A549 (cell line): ENCODE measurements at regions not wholly inside any gene's neighbourhood (a gene's known extent, or its start where the extent isn't known, plus 50 kb on each side); places are given as distances from the start of the nearest gene placed in this dataset.

Experiments
- ATAC-seq, 2 experiments: fragments of 200-7000 bp in 1 of 2; fragments of >200 bp in 1 of 2; cut with Nextera tagmentation in 1 of 2; cut with Tn5 transposase in 1 of 2; 3 replicates each; pipeline versions ENCODE4 v1.8.0 to v1.9.1; 2018 to 2020; ENCODE audit warnings: mild to moderate bottlenecking in 1 of 2, moderate library complexity in 1 of 2
- CTCF ChIA-PET: fragments of 300-600 bp; sonication (Branson Sonifier 250); formaldehyde crosslinking; extraction: SDS; loops from one replicate; lab custom pipeline; 2021; ENCODE audit warnings: antibody characterized with exemption, inconsistent platforms; lab: Yijun Ruan, JAX
- POLR2A ChIA-PET: fragments of 350-600 bp; formaldehyde crosslinking; extraction: SDS; loops from one replicate; lab custom pipeline; 2021; ENCODE audit warnings: antibody characterized with exemption, inconsistent platforms; lab: Yijun Ruan, JAX
- DNase-seq, 2 experiments: peaks; one replicate each; pipeline versions ENCODE4 v3.0.0 to v3.0.0-alpha.2; 2011 to 2016; ENCODE audit warnings: low read depth in 1 of 2, low spot score in 1 of 2
- FAIRE-seq: peaks from 2 replicates; lab custom pipeline; 2011; peaks lifted over from hg19 to GRCh38; lab: Jason Lieb, UNC
- H3K27ac ChIP-seq, 2 experiments: fragments of >200 bp; sonication (Bioruptor Twin); formaldehyde crosslinking; 3 replicates each; pipeline ENCODE4 v1.5.1; 2016 to 2017
- H3K4me1 ChIP-seq: fragments of >200 bp; sonication (Bioruptor Twin); formaldehyde crosslinking; 3 replicates; pipeline ENCODE4 v1.6.1; 2016
- H3K4me2 ChIP-seq: fragments of >200 bp; sonication (Bioruptor Twin); formaldehyde crosslinking; 3 replicates; pipeline ENCODE4 v1.6.1; 2016
- H3K4me3 ChIP-seq: fragments of >200 bp; sonication (Bioruptor Twin); formaldehyde crosslinking; 3 replicates; pipeline ENCODE4 v1.5.1; 2016
- H3K9me3 ChIP-seq: fragments of >200 bp; sonication (Bioruptor Twin); formaldehyde crosslinking; 3 replicates; pipeline ENCODE4 v1.6.1; 2016
- BHLHE40 ChIP-seq: IDR thresholded peaks from 2 replicates; pipeline ENCODE4 v1.6.1; 2012; ENCODE audit warnings: low read depth, low read length, inconsistent platforms
- CEBPB ChIP-seq, 2 experiments: fragments of >200 bp in 1 of 2; sonication (Bioruptor Twin) in 1 of 2; formaldehyde crosslinking in 1 of 2; IDR thresholded peaks; 2 replicates each; pipeline ENCODE4 v1.6.1; 2012 to 2016
- CTCF ChIP-seq: fragments of >200 bp; sonication (Bioruptor Twin); formaldehyde crosslinking; IDR thresholded peaks from 3 replicates; pipeline ENCODE4 v1.5.1; 2016
- EHF ChIP-seq: fragments of 250-450 bp; sonication (Bioruptor Pico); IDR thresholded peaks from 2 replicates; pipeline ENCODE4 v1.5.0; 2020; ENCODE audit warnings: mild to moderate bottlenecking
- EP300 ChIP-seq, 2 experiments: fragments of >200 bp; sonication (Bioruptor Twin); formaldehyde crosslinking; IDR thresholded peaks; 2 replicates in 1 of 2; 3 replicates in 1 of 2; pipeline ENCODE4 v1.6.1; 2016 to 2017
- ESRRA ChIP-seq: fragments of 150-350 bp; IDR thresholded peaks from 2 replicates; pipeline ENCODE4 v1.6.1; 2014; ENCODE audit warnings: mild to moderate bottlenecking, low read length, borderline replicate concordance
- GATA3 ChIP-seq: IDR thresholded peaks from 2 replicates; pipeline ENCODE4 v1.6.1; 2012; ENCODE audit warnings: borderline replicate concordance
- HEYL ChIP-seq: fragments of 250-450 bp; sonication (Bioruptor Pico); IDR thresholded peaks from 2 replicates; pipeline ENCODE4 v1.8.0; 2021; ENCODE audit warnings: mild to moderate bottlenecking, moderate library complexity
- HOXB13 ChIP-seq: fragments of 250-450 bp; sonication (Bioruptor Pico); IDR thresholded peaks from 2 replicates; pipeline ENCODE4 v1.5.0; 2020; ENCODE audit warnings: low read depth, mild to moderate bottlenecking, moderate library complexity
- HOXB5 ChIP-seq: fragments of 250-450 bp; sonication (Bioruptor Pico); IDR thresholded peaks from 2 replicates; pipeline ENCODE4 v1.5.0; 2020; ENCODE audit warnings: mild to moderate bottlenecking, moderate library complexity
- JUN ChIP-seq, 2 experiments: fragments of >200 bp; sonication (Bioruptor Twin); formaldehyde crosslinking; IDR thresholded peaks; 2 replicates in 1 of 2; 3 replicates in 1 of 2; pipeline ENCODE4 v1.6.1; 2016 to 2017
- JUNB ChIP-seq: fragments of >200 bp; sonication (Bioruptor Twin); formaldehyde crosslinking; IDR thresholded peaks from 2 replicates; pipeline ENCODE4 v1.6.1; 2016
- MAZ ChIP-seq: fragments of 150-350 bp; IDR thresholded peaks from 2 replicates; pipeline ENCODE4 v1.6.1; 2014; ENCODE audit warnings: antibody characterized with exemption, low read depth, low read length, borderline replicate concordance
- MYC ChIP-seq: IDR thresholded peaks from 2 replicates; pipeline ENCODE4 v1.6.1; 2012; ENCODE audit warnings: mild to moderate bottlenecking, inconsistent platforms, low read length, improper control_type of control experiment, borderline replicate concordance
- NR3C1 ChIP-seq: fragments of >200 bp; sonication (Bioruptor Twin); formaldehyde crosslinking; IDR thresholded peaks from 3 replicates; pipeline ENCODE4 v1.6.1; 2017
- POLR2A ChIP-seq: IDR thresholded peaks from 2 replicates; pipeline ENCODE4 v1.6.1; 2012; ENCODE audit warnings: mild to moderate bottlenecking, low read length
- POLR2AphosphoS2 ChIP-seq: conservative IDR thresholded peaks from 2 replicates; pipeline ENCODE4 v1.6.1; 2012; ENCODE audit warnings: low read length, improper control_type of control experiment, inconsistent platforms
- RAD21 ChIP-seq, 2 experiments: fragments of >200 bp in 1 of 2; sonication (Bioruptor Twin) in 1 of 2; formaldehyde crosslinking in 1 of 2; IDR thresholded peaks in 1 of 2; conservative IDR thresholded peaks in 1 of 2; 2 replicates in 1 of 2; 3 replicates in 1 of 2; pipeline ENCODE4 v1.6.1; 2012 to 2018; ENCODE audit warnings: inconsistent platforms in 1 of 2
- REST ChIP-seq: fragments of 200-600 bp; sonication (generic); IDR thresholded peaks from 2 replicates; pipeline ENCODE4 v1.6.1; 2016; ENCODE audit warnings: antibody characterized with exemption, mild to moderate bottlenecking, moderate library complexity
- RFX5 ChIP-seq: fragments of 450-650 bp; IDR thresholded peaks from 2 replicates; pipeline ENCODE4 v1.7.1; 2014; ENCODE audit warnings: antibody characterized with exemption, mild to moderate bottlenecking, moderate library complexity
- RNF2 ChIP-seq: fragments of 200-600 bp; sonication (generic); IDR thresholded peaks from 2 replicates; pipeline ENCODE4 v1.6.1; 2016; ENCODE audit warnings: low read depth, mild to moderate bottlenecking, antibody characterized with exemption, moderate library complexity, borderline replicate concordance
- ZC3H11A ChIP-seq: fragments of 450-650 bp; IDR thresholded peaks from 2 replicates; pipeline ENCODE4 v1.6.1; 2014; ENCODE audit warnings: antibody characterized with exemption, mild to moderate bottlenecking
- ZFP36 ChIP-seq: fragments of 450-650 bp; IDR thresholded peaks from 2 replicates; pipeline ENCODE4 v1.6.1; 2014; ENCODE audit warnings: borderline replicate concordance; ENCODE audit not compliant: partially characterized antibody
- ZNF302 ChIP-seq: fragments of 250-450 bp; sonication (Bioruptor Pico); IDR thresholded peaks from 2 replicates; pipeline ENCODE4 v1.9.0; 2021; ENCODE audit warnings: inconsistent platforms, mild to moderate bottlenecking, moderate library complexity
- WGBS: methylation state at CpG from one replicate; pipeline ENCODE4 v1.1.6; 2017; ENCODE audit errors: missing lambda C conversion rate; 5-methylcytosine and 5-hydroxymethylcytosine counted together

GRCh38 chr12:43277651-43278540 is 274.1 kb downstream of the ADAMTS20 start:
- Histone ChIP-seq H3K9me3 (peaks cover 4% of the 10 kb centered on the region; the same call in 2 of the 3 replicates), H3K4me1 (peaks cover 25% of the 10 kb centered on the region; the same call in 2 of the 3 replicates), H3K27ac (peak overlapping the region; percentile 34 to 57; a peak in 5 of 6 replicates), H3K4me3 (no peak overlapping the region), H3K4me2 (peak overlapping the region; percentile 56)
- 11% methylated on average over 7 of the region's 7 CpGs for WGBS
- POLR2A ChIA-PET, result no interaction called here
- TF ChIP-seq REST (no peak), RFX5 (no peak), MAZ (no peak), HOXB5 (CRISPR knock-in tag) (no peak), RAD21 (conservative IDR thresholded peaks at IDR 0.05 in 1 of 2, IDR thresholded peaks at IDR 0.05 in 1 of 2) (0 out of 5 replicates have a peak, but pooled peaks of 1 of the 2 experiments have one; percentile 14), EHF (CRISPR knock-in tag) (no peak), JUNB (0 out of 2 replicates have a peak, but pooled peaks have one; percentile 17), ZFP36 (no peak), GATA3 (peak; percentile 44; the same call in 1 of the 2 replicates), NR3C1 (no peak), CTCF (no peak), CEBPB (IDR thresholded peaks at IDR 0.05) (no peak)
- CTCF ChIA-PET, result interaction anchor here (1.0 to 1.5 kb wide), 2 partner anchors 11 to 386 kb away, joined by 3 to 5 read pairs; no protein-coding TSS in a partner anchor
- FAIRE-seq (peak; percentile 88), ATAC-seq (peak; percentile 76 to 97), DNase-seq (peak; percentile 31 to 81)

- DNase-seq (no peak), FAIRE-seq (no peak), ATAC-seq (no peak)
- Histone ChIP-seq H3K4me1 (peaks cover 26% of the 10 kb centered on the region; the same call in 2 of the 3 replicates), H3K9me3 (no peaks in the 10 kb centered on the region), H3K4me2 (peak overlapping the region; percentile 9; the same call in 1 of the 3 replicates), H3K27ac (no peak overlapping the region), H3K4me3 (no peak overlapping the region)
- WGBS, result 24% methylated on average over 2 of the region's 2 CpGs
- ChIA-PET CTCF (no interaction called here), POLR2A (no interaction called here)
- no peak for TF ChIP-seq RNF2
- no peak for TF ChIP-seq HOXB5 (CRISPR knock-in tag)
- no peak for TF ChIP-seq BHLHE40
- no peak for TF ChIP-seq HOXB13 (CRISPR knock-in tag)
- TF ChIP-seq EP300 (IDR thresholded peaks at IDR 0.05), result no peak
- TF ChIP-seq JUN (IDR thresholded peaks at IDR 0.05), result no peak
- TF ChIP-seq ESRRA, result no peak
- no peak for TF ChIP-seq HEYL (CRISPR knock-in tag)
- TF ChIP-seq MYC, result no peak
- no peak for TF ChIP-seq POLR2AphosphoS2
- no peak for TF ChIP-seq ZNF302 (CRISPR knock-in tag)
- no peak for TF ChIP-seq ZC3H11A
- TF ChIP-seq POLR2A, result no peak
Observed at GRCh38 chr12:43273467-43273866, 278.5 kb downstream of the ADAMTS20 start.
